Activated T-cell treated with anti-CD3 and anti-CD28 coated beads, Interleukin-2, amount 50 U/mL, for 72 hours (primary cell): ENCODE measurements at regions not wholly inside any gene's neighbourhood (a gene's known extent, or its start where the extent isn't known, plus 50 kb on each side); places are given as distances from the start of the nearest gene placed in this dataset.
A peak's percentile ranks its signal among the peaks of the same experiment; 100 is the strongest.

ENCODE experiments used
- ATAC-seq, 2 donors: fragments of 150-1000 bp; cut with Tn5 transposase; replicated peaks in 1 of 2; 2 replicates each; pipeline ENCODE4 v1.10.0; 2021; ENCODE audit warnings: moderate library complexity in 2 of 2, mild to moderate bottlenecking in 1 of 2
- DNase-seq, 2 donors: peaks; one replicate each; pipeline ENCODE4 v3.0.0; 2021 to 2022; ENCODE audit warnings: mixed read lengths in 1 of 2
- H3K27ac Mint-ChIP-seq: one replicate; pipeline ENCODE4 v1.8.0; 2022; ENCODE audit warnings: mild to moderate bottlenecking, moderate library complexity, mixed read lengths
- H3K27me3 Mint-ChIP-seq: one replicate; pipeline ENCODE4 v1.8.0; 2022; ENCODE audit warnings: low read depth, mixed read lengths
- H3K36me3 Mint-ChIP-seq, 2 donors: one replicate each; pipeline ENCODE4 v1.8.0; 2022; ENCODE audit warnings: mixed read lengths in 2 of 2, mild to moderate bottlenecking in 1 of 2; ENCODE audit not compliant: insufficient read depth in 2 of 2
- H3K4me1 Mint-ChIP-seq: one replicate; pipeline ENCODE4 v1.8.0; 2022; ENCODE audit warnings: low read depth, mixed read lengths
- H3K4me3 Mint-ChIP-seq, 2 donors: one replicate each; pipeline ENCODE4 v1.8.0; 2022; ENCODE audit warnings: mild to moderate bottlenecking in 2 of 2, mixed read lengths in 2 of 2, moderate library complexity in 2 of 2
- H3K9me3 Mint-ChIP-seq, 2 donors: one replicate each; pipeline ENCODE4 v1.8.0; 2022; ENCODE audit warnings: mixed read lengths in 2 of 2

GRCh38 chr20:4610871-4611270 is 75.4 kb upstream of the PRNP start:
- Mint-ChIP-seq H3K4me1 (no peaks in the 10 kb centered on the region), H3K27me3 (peaks cover 19% of the 10 kb centered on the region), H3K9me3 (peaks cover 2% of the 10 kb centered on the region in 2 donors), H3K36me3 (peaks cover 0 to 2% of the 10 kb centered on the region in 2 donors), H3K4me3 (no peak overlapping the region), H3K27ac (no peak overlapping the region)
- DNase-seq, result no peak
- ATAC-seq, result no peak

DNA sequence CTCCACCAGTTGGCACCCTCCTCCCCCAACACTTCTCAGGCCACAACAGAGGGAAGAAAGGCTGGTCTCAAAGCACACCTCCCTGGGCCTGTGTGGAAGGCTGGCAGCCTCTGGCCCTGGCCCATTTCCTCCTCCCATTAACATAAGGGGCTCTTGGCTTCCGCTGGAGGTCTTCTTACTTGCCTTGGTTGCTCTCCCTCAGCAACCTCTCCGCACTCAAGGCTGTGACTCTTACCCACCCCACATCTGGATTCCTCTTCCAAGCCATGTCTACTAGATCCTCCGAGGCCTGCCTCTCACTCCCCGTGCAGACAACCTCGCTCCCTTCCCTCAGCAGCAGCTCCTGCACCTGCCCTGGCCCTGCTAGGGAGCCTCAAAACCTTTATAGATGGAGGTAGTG is 76.7 kb upstream of the PRNP start:
- H3K4me3 Mint-ChIP-seq, result no peak overlapping the region
- no peaks in the 10 kb centered on the region for H3K36me3 Mint-ChIP-seq
- DNase-seq, result no peak
- ATAC-seq, result no peak
- H3K9me3 Mint-ChIP-seq, result no peaks in the 10 kb centered on the region
- peaks cover 19% of the 10 kb centered on the region for H3K27me3 Mint-ChIP-seq
- H3K27ac Mint-ChIP-seq, result no peak overlapping the region
- no peaks in the 10 kb centered on the region for H3K4me1 Mint-ChIP-seq

- DNase-seq, result no peak
- Mint-ChIP-seq H3K4me1 (no peaks in the 10 kb centered on the region), H3K27me3 (peaks cover 22% of the 10 kb centered on the region), H3K9me3 (no peaks in the 10 kb centered on the region), H3K4me3 (no peak overlapping the region), H3K27ac (no peak overlapping the region), H3K36me3 (no peaks in the 10 kb centered on the region)
- no peak for ATAC-seq
Measured at GRCh38 chr20:4608861-4609260, 77.4 kb upstream of the PRNP start.

GRCh38 chr20:4607287-4607713 is 79.0 kb upstream of the PRNP start:
- Mint-ChIP-seq H3K4me1 (no peaks in the 10 kb centered on the region), H3K9me3 (no peaks in the 10 kb centered on the region), H3K4me3 (no peak overlapping the region), H3K27ac (no peak overlapping the region), H3K27me3 (peaks cover 20% of the 10 kb centered on the region), H3K36me3 (no peaks in the 10 kb centered on the region)
- ATAC-seq (peak; percentile 85 to 90), DNase-seq (peak; percentile 49 to 65)

- Mint-ChIP-seq H3K27ac (no peak overlapping the region), H3K9me3 (no peaks in the 10 kb centered on the region), H3K27me3 (peaks cover 14% of the 10 kb centered on the region), H3K4me3 (no peak overlapping the region), H3K4me1 (no peaks in the 10 kb centered on the region), H3K36me3 (no peaks in the 10 kb centered on the region)
- DNase-seq (no peak), ATAC-seq (no peak)
Measured at GRCh38 chr20:4606051-4606450, 80.2 kb upstream of the PRNP start.

DNA sequence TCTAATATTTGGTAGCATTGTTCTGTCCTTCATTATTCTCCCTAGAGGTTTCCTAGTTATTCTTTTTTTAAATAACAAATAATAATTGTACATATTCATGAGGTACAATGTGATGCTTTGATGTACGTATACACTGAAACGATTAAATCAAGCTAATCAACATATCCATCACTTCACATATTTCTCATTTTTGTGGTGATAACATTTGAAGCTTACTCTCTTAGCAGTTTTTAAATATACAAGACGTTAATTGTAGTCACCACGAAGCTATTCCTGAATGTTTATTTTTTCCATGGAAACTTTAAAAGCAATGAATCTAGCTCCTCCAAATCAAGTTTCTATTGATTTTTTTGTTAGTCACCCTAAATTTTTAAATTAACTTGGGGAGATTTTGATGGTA is 81.1 kb upstream of the PRNP start:
- H3K27me3 Mint-ChIP-seq, result peaks cover 19% of the 10 kb centered on the region
- no peaks in the 10 kb centered on the region for H3K36me3 Mint-ChIP-seq
- no peaks in the 10 kb centered on the region for H3K4me1 Mint-ChIP-seq
- H3K27ac Mint-ChIP-seq, result no peak overlapping the region
- no peak overlapping the region for H3K4me3 Mint-ChIP-seq
- ATAC-seq (no peak), DNase-seq (no peak)
- H3K9me3 Mint-ChIP-seq, result no peaks in the 10 kb centered on the region

DNA sequence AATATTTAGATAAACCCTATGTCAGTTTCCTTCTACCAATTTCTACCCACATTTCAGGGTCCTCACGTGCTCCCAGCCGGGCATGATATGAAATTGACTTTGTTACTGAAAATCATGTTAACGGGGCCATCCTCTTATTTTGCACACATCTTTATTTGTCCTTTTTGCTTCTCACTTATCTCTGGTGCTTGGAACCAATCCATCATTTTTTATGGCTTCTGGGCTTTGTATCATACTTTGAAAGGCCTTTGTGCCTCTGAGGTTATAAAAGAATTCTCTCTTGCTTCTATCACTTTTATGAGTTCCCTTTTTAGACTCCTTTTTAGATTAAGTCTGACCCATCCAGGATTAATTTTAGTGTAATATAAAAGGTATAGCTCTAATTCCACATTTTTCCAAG is 81.7 kb upstream of the PRNP start:
- ATAC-seq, result no peak

GRCh38 chr20:4603724-4604123 is 82.5 kb upstream of the PRNP start:
- ATAC-seq (no peak), DNase-seq (no peak)
- H3K27me3 Mint-ChIP-seq, result peaks cover 26% of the 10 kb centered on the region
- no peak overlapping the region for H3K4me3 Mint-ChIP-seq
- no peaks in the 10 kb centered on the region for H3K36me3 Mint-ChIP-seq
- no peaks in the 10 kb centered on the region for H3K9me3 Mint-ChIP-seq
- H3K27ac Mint-ChIP-seq, result no peak overlapping the region
- H3K4me1 Mint-ChIP-seq, result no peaks in the 10 kb centered on the region

More for the DNA sequence above, 81.7 kb upstream of the PRNP start:
- no peaks in the 10 kb centered on the region for H3K4me1 Mint-ChIP-seq
- H3K9me3 Mint-ChIP-seq, result no peaks in the 10 kb centered on the region
- no peak overlapping the region for H3K4me3 Mint-ChIP-seq
- no peak for DNase-seq
- no peak overlapping the region for H3K27ac Mint-ChIP-seq
- peaks cover 20% of the 10 kb centered on the region for H3K27me3 Mint-ChIP-seq
- no peaks in the 10 kb centered on the region for H3K36me3 Mint-ChIP-seq

GRCh38 chr20:4602297-4602631 is 84.0 kb upstream of the PRNP start:
- peaks cover 0 to 2% of the 10 kb centered on the region in 2 donors for H3K36me3 Mint-ChIP-seq
- ATAC-seq (no peak), DNase-seq (no peak)
- H3K9me3 Mint-ChIP-seq, result no peaks in the 10 kb centered on the region
- H3K4me1 Mint-ChIP-seq, result no peaks in the 10 kb centered on the region
- H3K27ac Mint-ChIP-seq, result no peak overlapping the region
- no peak overlapping the region for H3K4me3 Mint-ChIP-seq
- H3K27me3 Mint-ChIP-seq, result peaks cover 23% of the 10 kb centered on the region

- Mint-ChIP-seq H3K4me3 (no peak overlapping the region), H3K27me3 (peaks cover 26% of the 10 kb centered on the region), H3K9me3 (no peaks in the 10 kb centered on the region), H3K36me3 (peaks cover 0 to 2% of the 10 kb centered on the region in 2 donors), H3K4me1 (no peaks in the 10 kb centered on the region), H3K27ac (no peak overlapping the region)
- DNase-seq (no peak), ATAC-seq (no peak)
Measured at GRCh38 chr20:4601630-4602296, 84.5 kb upstream of the PRNP start.

- no peak for ATAC-seq
- no peak for DNase-seq
- Mint-ChIP-seq H3K9me3 (no peaks in the 10 kb centered on the region), H3K4me1 (no peaks in the 10 kb centered on the region), H3K27me3 (peaks cover 30% of the 10 kb centered on the region), H3K36me3 (peaks cover 0 to 2% of the 10 kb centered on the region in 2 donors), H3K4me3 (no peak overlapping the region), H3K27ac (no peak overlapping the region)
Measured at GRCh38 chr20:4600308-4601014, 85.8 kb upstream of the PRNP start.

GRCh38 chr20:4597215-4597614 is 89.0 kb upstream of the PRNP start:
- no peak overlapping the region for H3K4me3 Mint-ChIP-seq
- no peak for DNase-seq
- peaks cover 0 to 2% of the 10 kb centered on the region in 2 donors for H3K36me3 Mint-ChIP-seq
- H3K27ac Mint-ChIP-seq, result no peak overlapping the region
- ATAC-seq, result no peak
- peaks cover 24% of the 10 kb centered on the region for H3K27me3 Mint-ChIP-seq
- H3K4me1 Mint-ChIP-seq, result peaks cover 5% of the 10 kb centered on the region
- H3K9me3 Mint-ChIP-seq, result no peaks in the 10 kb centered on the region

DNA sequence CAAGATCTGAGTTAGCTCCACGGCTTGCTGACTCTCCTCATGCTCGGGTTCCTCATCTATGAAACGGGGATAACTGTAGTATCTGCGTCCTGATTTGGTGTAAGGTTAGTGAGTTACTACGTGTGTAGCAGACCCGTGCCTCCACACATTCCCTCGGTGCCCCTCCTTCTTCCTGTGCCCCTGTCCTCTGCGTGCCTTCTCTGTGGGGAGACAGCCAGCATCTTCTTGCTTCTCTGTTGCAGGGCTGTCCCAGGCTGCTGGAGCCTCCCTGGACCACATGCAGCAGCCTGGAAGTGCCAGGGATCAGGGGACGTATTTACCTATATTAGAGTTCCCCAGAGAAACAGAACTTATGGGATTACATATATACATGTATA is 93.1 kb upstream of the PRNP start:
- Mint-ChIP-seq H3K9me3 (no peaks in the 10 kb centered on the region), H3K27me3 (peaks cover 12% of the 10 kb centered on the region), H3K4me3 (peak overlapping the region; percentile 64 to 80), H3K36me3 (peaks cover 0 to 2% of the 10 kb centered on the region in 2 donors), H3K27ac (no peak overlapping the region), H3K4me1 (peaks cover 11% of the 10 kb centered on the region)
- DNase-seq (no peak), ATAC-seq (no peak)
